Fibroblast of skin of left quadriceps (primary cell): ENCODE measurements at regions not wholly inside any gene's neighbourhood (a gene's known extent, or its start where the extent isn't known, plus 50 kb on each side); places are given as distances from the start of the nearest gene placed in this dataset.
"Not testable (repeated sequence)": the region's sequence is repeated elsewhere in the genome, so short reads cannot be mapped to it uniquely, and the experiment has no call there.

Experiments
- DNase-seq, 2 experiments: peaks; one replicate each; pipeline ENCODE4 v3.0.0-alpha.2; 2013; ENCODE audit warnings: low read depth in 2 of 2

DNA sequence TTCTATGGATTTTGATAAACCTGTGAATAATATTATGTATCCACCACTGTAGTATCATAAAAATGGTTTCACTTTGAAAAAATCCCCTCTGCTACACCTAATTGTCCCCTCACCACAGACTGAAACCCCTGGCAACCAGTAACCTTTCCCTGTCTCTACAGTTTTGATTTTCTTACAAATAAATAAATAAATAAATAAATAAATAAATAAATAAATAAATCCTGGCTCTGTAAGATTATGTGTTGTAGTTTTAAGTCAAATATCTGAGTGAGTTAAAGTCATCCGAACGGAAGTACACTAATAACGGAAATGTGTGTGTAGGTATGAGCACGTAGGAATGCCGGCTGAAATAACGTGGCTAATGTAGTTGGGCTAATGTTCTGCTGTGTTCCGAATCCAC is 641.5 kb downstream of the GABRG1 start:
- DNase-seq, result no peak

DNA sequence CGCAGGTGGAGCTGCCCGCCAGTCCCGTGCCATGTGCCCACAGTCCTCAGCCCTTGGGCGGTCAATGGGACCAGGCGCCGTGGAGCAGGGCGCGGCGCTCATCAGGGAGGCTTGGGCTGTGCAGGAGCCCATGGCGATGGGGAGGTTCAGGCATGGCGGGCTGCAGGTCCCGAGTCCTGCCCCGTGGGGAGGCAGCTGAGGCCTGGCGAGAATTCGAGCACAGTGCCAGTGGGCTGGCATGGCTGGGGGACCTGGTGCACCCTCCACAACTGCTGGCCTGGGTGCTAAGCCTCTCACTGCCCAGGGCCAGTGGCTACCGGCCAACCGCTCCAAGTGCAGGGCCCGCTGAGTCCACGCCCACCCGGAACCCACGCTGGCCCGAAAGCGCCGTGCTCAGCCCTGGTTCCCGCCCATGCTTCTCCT is 646.5 kb downstream of the GABRG1 start:
- DNase-seq, result no peak

DNA sequence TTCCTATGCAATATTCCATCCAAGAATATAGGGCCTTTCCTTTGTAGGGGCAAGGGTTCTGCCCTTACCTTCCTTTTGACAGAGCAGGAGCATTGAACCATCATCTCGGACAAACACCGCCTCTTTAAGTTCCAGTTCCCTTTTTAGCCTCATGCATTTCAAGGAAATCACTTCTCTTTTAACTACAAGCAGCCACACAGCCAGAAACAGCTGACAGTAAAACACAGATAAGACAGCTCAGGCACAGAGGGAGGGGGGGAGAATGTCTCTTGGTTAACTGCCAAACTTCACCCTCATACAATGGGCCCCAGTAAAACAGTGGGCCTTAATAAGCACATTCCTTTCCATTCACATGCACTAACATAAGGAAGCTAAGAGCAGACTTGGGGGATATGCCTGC is 648.3 kb downstream of the GABRG1 start:
- DNase-seq, result no peak

DNA sequence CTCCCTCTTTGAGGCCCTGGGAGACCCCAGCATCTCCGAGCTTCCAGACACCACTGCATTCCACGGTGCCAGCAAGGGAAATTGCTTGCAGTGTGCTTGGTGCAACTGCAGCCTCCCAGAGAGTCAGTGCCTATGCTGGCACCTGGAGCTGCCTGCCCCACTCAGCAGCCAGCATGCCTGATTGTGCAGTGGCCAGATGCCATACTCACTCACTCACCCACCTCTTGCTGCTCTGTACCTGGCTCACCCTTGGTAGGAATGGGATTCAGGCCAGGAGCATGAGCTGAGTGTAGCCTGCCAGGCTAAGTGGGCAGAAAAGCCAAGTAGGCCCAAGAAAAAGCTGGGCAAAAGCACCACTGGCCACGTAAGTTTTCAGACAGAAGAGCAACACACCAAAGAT is 651.4 kb downstream of the GABRG1 start:
- DNase-seq, result no peak

DNA sequence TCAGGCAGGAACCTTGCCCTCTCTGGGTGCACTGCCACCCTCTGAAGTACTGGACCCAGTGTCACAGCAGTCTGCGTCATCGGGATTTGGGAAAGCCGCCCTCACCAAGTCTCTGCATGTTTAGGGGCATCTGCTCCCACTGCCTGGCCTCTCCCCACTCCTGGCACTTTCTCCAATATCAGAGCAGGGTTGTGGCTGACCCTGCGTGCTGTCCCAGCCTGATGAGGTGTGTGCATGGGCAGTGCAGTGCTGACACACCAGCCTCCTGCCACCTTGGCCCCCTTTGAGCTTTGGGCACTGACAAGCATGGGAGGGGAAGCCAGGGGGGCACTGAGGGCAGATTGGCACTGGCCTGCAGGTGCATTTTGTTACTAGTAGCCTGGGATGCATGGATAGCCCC is 652.5 kb downstream of the GABRG1 start:
- DNase-seq, result no peak

DNA sequence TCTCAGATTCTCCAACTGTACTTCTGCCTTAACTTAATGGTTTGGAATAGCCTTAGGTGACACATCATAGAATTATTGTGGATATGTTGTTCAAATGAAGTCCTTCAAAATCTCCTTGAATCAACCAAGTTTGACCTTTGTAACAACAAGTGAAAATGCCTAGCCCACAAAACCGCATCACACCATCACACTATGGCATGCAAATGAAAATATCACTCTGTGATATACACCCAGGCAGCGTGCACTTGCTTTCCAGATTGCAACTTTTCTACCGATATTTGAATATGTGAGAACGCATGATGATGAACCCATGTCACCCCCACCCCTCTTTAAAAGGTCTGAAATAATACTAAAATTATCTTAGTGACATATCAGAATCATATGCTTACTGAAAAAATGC is 656.7 kb downstream of the GABRG1 start:
- no peak for DNase-seq

DNA sequence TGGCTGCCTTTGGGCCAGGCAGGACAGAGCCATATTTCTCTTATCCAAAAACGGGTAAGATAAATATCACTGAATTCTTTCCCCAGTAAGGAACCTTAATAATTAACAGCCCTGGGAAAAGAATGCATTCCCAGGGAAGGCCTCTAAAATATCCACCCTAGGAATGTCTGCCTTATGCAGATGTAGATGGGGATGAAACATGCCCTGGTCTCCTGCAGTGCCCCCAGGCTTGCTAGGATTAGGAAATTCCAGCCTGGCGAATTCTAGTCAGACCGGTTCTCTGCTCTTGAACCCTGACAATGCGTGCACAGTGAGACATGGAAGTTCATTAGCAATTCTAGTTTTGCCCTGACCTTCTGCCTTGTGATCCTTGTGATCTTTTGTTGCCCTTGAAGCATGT is 663.7 kb downstream of the GABRG1 start:
- not testable (repeated sequence) for DNase-seq

DNA sequence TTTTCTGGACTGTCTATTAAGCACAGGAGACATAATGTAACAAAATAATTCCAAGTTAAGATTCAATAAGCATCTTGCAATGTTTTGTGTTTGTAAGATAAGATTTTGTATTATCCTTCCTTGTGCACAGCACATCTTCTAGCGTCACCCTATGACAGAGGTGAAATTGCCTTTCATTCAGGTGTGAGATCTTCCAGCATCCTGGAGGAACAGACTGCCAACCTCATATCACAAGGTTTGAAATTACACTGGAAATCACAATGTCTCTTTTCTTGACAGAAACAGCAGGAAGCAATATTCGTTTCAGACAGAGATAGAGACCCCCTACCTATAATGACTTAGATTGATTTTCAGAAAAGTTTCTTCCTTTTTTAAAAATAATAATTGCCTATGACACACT is 668.6 kb downstream of the GABRG1 start:
- DNase-seq, result no peak

DNA sequence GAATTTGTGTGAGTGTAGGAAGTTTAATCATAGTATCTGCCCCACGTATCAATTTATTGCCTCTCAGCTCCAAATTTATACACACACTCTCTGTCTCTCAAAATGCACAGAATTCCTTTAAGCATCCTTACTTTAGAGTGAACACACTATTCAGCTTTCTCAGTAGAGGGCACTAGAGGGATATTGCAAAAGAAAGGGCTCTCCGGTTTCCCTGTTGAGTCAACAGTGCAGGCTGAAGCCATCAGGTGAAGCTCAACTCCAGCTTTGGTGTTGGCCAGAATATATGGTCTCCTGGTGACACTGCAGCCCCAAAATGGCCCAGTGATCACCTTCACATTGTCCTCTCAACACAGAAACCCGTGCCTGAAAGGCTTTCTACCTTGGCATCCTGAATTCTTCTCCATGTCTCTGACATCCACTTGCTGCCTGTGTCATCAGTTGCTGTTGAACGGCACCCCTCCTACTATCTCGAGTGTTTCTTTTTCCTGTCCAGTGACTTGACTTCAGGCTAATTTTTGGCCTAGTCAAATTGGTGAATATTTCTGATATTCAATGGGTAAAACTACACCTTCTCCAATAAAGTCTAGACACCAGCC is 670.5 kb downstream of the GABRG1 start:
- DNase-seq, result no peak

DNA sequence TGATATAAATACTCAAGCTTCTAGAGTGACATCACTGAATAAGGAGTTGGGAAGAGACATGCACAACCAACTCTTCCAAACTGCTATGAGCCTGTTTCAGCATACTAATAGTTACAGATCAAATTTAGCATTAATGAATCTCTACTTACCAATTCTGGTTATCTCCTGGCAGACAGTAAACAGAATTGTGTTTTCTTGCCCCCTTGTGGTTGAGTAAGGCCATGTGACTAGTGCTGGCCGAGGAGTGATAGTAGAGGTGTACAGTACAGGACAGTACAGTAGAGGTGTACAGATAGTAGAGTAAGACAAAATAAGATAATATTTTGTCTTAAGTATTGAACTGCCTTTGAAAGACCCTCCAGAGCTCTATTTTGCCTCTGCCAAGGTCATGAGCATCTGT is 681.4 kb downstream of the GABRG1 start:
- no peak for DNase-seq

DNA sequence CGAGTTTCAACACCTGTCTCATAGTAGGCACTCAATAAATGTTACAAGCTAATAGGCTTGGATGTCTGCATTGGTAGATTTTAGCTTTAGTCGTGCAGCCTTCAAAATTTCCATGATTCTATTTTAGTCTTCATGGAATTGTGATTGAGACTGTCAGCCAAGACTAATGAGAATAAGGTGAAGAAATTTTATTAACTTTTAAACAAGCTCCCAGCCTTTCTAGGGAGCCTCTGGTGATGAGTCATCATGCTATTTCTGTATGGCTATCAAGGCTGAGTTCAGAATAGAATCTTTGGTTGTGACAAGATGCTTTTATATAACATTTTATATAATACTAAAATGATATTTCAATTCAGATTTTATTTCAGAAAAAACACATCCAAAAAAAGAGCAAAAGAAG is 685.8 kb downstream of the GABRG1 start:
- no peak for DNase-seq

DNA sequence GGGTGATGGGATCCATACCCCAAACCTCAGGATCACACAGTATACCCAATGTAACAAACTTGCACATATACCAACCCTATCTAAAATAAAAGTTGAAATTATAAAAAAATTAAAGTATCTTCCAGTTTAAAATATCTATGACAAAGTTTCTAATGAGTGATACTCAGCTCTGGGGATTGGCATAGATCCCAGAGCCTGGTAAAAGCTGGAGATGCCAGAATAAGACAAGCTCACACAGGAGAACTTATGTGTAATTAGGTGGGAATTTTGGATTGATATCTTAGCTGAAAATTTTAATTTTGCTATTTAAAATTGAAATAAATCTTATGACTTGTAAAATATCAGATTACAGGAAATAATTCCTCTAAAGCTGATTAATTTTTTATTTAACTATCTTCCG is 686.5 kb downstream of the GABRG1 start:
- DNase-seq, result no peak

DNA sequence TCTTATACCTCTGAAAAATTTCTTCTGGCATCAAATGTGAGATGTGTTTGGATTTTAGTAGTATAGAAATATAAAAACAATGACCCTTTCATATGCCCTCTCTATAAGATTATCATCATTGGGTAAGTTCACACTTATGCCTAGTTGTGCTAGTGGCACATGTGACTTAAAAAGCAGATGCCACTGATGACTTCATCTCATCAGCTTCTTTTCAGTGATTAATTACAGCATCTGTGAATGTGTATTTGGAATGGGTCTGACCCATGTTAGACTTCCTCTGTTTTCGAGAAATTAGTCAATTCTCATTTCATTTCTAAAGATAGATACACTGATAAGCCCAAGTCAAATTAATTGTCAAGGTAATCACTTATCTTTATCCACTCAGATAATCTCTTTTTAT is 698.7 kb downstream of the GABRG1 start:
- no peak for DNase-seq

DNA sequence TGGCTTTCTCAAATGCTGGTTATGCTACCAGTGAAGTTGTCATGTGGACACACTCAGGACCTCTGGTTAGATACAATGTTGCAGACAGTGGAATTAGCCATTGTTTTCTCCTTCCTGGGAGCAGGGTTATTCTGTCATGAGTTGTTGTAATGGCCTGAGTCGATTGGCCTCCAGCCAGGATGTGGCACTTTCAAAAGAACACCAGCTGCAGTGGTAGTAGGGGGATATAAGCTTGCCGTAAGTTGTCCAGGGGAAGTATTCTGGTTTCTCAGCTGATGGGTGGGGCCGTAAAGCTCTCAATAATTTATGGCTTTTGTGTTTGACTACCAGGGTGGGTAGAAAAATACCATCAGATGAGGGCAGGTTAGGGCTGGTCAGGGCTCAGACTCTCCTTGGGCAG is 697.5 kb upstream of the GNPDA2 start:
- DNase-seq, result no peak

DNA sequence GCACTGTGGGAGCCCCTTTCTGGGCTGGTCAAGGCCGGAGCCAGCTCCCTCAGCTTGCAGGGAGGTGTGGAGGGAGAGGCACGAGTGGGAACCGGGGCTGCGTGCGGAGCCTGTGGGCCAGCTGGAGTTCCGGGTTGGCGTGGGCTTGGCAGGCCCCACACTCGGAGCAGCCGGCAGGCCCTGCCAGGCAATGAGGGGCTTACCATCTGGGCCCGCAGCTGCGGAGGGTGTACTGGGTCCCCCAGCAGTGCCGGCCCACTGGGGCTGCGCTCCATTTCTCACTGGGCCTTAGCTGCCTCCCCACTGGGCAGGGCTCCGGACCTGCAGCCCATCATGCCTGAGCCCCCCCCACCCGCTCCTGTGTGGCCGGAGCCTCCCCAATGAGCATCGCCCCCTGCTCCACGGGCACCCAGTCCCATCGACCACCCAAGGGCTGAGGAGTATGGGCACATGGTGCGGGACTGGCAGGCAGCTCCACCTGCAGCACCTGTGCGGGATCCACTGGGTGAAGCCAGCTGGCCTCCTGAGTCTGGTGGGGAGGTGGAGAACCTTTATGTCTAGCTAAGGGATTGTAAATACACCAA is 693.8 kb upstream of the GNPDA2 start:
- not testable (repeated sequence) for DNase-seq

DNA sequence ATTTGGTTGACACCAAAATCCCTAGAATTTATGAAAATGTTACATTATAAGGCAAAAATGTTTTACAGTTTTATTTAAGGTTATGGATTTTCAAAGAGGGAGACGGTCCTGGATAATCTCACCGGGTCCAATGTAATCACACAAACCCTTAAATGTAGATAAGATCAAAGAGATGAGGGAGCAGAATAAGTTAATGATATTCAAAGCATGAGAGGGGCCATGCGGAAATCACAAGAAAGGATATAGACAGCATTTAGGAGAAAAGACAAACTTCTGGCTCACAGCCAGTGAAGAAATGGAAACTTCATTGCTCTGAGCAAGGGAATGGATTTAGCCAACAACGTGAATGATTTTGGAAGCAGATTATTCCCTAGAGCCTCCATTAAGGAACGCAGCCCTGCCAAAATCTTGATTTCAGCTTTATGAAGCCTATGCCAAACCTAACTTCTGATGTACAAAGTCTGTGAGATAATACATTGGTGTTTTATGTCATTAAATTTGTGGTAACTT is 684.4 kb upstream of the GNPDA2 start:
- no peak for DNase-seq

DNA sequence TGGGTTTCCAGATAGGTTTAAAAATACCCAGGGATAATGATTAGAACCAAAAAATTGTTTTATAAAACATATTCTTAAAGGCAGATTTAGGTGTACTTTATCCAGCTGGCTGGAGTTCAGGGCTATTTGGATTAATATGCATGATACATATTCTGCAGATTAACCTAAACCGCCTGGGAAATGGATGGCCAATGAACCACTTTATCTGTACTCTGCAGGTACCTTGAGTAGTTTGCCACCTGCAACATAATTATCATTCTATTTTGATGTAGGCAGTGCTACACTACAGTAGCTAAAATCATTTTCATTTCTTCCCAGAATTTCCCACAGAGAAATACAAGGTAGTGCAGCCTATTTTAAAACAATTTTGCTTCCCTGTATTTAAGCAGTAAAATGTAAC is 683.2 kb upstream of the GNPDA2 start:
- DNase-seq, result no peak

DNA sequence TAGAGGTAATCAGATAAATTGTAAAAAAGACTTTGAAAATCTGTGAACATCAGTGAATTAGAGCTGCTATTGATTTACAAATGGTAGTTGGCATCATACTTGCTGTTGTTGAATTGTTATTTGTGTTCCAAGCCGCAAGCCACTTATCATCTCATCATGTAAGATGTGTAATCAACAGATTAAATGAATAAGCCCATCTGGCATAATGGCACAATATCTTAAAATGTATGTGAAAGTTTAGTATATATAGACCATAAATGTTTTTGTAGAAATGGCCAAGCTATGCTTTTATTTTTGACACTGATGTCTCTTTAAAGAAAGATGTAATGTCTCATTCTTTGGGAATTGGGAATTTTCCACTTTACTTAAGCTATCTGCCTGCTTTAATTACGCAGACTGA is 682.6 kb upstream of the GNPDA2 start:
- DNase-seq, result no peak

DNA sequence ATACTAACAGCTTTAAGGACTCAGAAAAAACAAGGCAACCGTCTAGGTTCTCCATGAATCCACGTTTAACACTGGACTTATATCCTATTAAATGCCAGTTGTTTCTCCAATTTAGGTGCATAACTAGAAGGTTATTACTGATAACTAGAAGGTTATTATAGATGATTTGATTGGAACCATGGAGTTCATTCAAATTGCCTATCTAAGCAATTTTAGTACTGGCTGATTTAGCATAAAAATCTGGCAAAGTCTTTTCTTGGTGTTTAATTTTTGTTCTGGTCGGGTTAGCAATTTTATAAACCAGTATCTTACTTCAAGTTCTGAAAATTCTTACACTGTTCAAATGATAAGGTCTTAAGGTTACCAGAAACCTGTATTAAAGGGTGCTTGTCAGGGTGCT is 672.8 kb upstream of the GNPDA2 start:
- no peak for DNase-seq

DNA sequence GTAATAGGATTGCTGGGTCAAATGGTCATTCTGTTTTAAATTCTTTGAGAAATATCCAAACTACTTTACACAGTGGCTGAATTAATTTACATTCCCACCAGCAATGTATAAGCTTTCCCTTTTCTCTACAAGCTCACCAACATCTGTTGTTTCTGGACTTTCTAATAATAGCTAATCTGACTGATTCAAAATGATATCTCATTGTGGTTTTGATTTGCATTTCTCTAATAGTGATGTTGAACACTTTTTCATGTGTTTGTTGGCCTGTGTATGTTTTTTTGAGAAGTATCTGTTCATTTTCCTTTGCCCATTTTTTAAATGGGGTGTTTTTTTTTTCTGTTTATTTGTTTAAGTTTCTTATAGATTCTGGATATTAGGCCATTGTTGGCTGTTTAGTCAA is 659.0 kb upstream of the GNPDA2 start:
- no peak for DNase-seq

DNA sequence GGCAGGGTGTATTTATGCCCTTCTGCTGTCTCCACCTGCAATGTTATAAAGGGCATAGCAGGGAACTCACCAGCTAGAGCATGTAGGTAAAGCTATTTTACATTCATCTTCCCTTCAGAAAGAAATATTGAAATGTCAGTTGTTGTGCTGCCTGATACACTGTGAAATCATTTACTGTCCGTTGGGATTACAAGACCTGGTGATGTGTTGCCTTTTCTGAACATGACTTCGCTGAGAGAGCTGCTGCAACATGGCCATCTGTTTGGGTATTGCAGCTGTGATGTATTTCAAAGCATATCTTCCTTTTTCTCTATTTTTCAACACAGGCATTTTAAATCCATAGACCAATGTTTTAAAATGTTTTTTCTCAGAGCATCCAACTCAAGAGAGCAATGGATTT is 644.1 kb upstream of the GNPDA2 start:
- DNase-seq, result no peak

DNA sequence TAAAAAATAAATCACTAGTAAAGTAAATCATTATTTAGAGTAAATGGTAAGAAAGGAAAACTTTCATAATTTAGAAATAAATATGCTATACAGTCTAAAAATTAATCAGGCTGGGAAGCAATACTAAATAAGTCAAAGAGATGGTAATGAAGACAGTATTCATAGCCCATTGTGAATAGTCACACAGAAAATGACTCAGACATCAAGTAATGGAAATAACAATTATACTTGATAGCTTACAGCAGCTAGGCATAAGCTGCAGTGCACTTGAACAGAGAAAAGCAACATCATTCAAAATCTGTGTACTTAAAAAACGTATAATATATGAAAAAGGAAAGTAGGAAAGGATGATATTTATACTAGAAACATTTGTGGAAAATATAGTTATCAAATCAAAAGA is 642.5 kb upstream of the GNPDA2 start:
- no peak for DNase-seq

DNA sequence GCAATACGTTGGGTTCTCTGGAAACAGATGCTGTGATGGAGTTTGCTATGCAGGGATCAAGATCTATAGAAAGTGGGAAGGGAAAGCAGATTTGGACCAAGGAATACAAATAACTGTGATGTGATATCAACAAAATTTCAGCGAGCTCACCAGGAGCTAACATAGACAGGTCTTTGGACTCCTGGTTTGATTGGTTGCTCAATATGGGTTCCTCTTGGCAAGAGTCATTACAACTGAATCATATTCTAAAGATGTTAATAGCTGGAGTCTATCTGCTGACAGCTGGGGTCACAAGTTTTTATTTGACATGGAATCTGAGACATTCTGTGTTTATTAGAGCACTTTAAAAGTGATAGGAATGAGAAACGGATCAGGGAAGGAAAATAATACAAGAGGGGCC is 637.6 kb upstream of the GNPDA2 start:
- no peak for DNase-seq
